ENCODE measurements at regions not wholly inside any gene's neighbourhood (a gene's known extent, or its start where the extent isn't known, plus 50 kb on each side); places are given as distances from the start of the nearest gene placed in this dataset.

- TF ChIP-seq POLR2A (IDR thresholded peaks at IDR 0.05), result no peak
- TF ChIP-seq, protein P1, sequence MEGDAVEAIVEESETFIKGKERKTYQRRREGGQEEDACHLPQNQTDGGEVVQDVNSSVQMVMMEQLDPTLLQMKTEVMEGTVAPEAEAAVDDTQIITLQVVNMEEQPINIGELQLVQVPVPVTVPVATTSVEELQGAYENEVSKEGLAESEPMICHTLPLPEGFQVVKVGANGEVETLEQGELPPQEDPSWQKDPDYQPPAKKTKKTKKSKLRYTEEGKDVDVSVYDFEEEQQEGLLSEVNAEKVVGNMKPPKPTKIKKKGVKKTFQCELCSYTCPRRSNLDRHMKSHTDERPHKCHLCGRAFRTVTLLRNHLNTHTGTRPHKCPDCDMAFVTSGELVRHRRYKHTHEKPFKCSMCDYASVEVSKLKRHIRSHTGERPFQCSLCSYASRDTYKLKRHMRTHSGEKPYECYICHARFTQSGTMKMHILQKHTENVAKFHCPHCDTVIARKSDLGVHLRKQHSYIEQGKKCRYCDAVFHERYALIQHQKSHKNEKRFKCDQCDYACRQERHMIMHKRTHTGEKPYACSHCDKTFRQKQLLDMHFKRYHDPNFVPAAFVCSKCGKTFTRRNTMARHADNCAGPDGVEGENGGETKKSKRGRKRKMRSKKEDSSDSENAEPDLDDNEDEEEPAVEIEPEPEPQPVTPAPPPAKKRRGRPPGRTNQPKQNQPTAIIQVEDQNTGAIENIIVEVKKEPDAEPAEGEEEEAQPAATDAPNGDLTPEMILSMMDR (IDR thresholded peaks at IDR 0.05), result no peak
These were observed 69.3 kb upstream of the TMEM97 start for GRCh38 chr17:28249706-28250105.
